NB4 (cell line): ENCODE measurements at regions not wholly inside any gene's neighbourhood (a gene's known extent, or its start where the extent isn't known, plus 50 kb on each side); places are given as distances from the start of the nearest gene placed in this dataset.

Source experiments
- CTCF ChIP-seq: IDR thresholded peaks from one replicate; pipeline ENCODE4 v1.5.1; 2012; ENCODE audit warnings: low read depth, low read length
- POLR2A ChIP-seq: IDR thresholded peaks from 2 replicates; pipeline ENCODE4 v1.6.1; 2011; ENCODE audit warnings: mild to moderate bottlenecking; ENCODE audit not compliant: insufficient read length; ENCODE audit errors: extremely low read depth

GRCh38 chr5:135670588-135670987 lies 91.8 kb upstream of the CXCL14 start:
- no peak for TF ChIP-seq CTCF
- no peak for TF ChIP-seq POLR2A
